GM18508 (cell line): ENCODE measurements at regions not wholly inside any gene's neighbourhood (a gene's known extent, or its start where the extent isn't known, plus 50 kb on each side); places are given as distances from the start of the nearest gene placed in this dataset.
"Not testable (repeated sequence)": the region's sequence is repeated elsewhere in the genome, so short reads cannot be mapped to it uniquely, and the experiment has no call there.

Source experiments
- ATAC-seq: cut with Tn5 transposase; IDR thresholded peaks from one replicate; pipeline ENCODE4 v1.9.1; 2021; ENCODE audit warnings: moderate number of reproducible peaks; ENCODE audit not compliant: insufficient read depth, unreplicated experiment

- ATAC-seq = no peak
These were observed 127.5 kb upstream of the CHODL start for GRCh38 chr21:18117176-18117575.

- no peak for ATAC-seq
These were observed 129.8 kb upstream of the CHODL start for GRCh38 chr21:18114810-18115209.

- ATAC-seq = no peak
These were observed 139.8 kb upstream of the CHODL start for GRCh38 chr21:18104802-18105201.

GRCh38 chr21:18096413-18096812 lies 148.2 kb upstream of the CHODL start:
- ATAC-seq = not testable (repeated sequence)

GRCh38 chr21:18089786-18090185 lies 154.8 kb upstream of the CHODL start:
- no peak for ATAC-seq

- ATAC-seq = no peak
These were observed 174.2 kb upstream of the CHODL start for GRCh38 chr21:18070392-18070791.

GRCh38 chr21:18069875-18070274 lies 174.8 kb upstream of the CHODL start:
- no peak for ATAC-seq

- ATAC-seq = no peak
These were observed 184.2 kb upstream of the CHODL start for GRCh38 chr21:18060402-18060801.

- no peak for ATAC-seq
These were observed 185.8 kb upstream of the CHODL start for GRCh38 chr21:18058731-18059398.

- ATAC-seq = no peak
These were observed 191.5 kb upstream of the CHODL start for GRCh38 chr21:18053151-18053550.

- no peak for ATAC-seq
These were observed 195.2 kb upstream of the CHODL start for GRCh38 chr21:18049461-18049860.

GRCh38 chr21:18041012-18041411 lies 203.6 kb upstream of the CHODL start:
- ATAC-seq = no peak

- ATAC-seq = no peak
These were observed 211.1 kb upstream of the C21orf91 start for GRCh38 chr21:18030248-18030647.

- no peak for ATAC-seq
These were observed 207.2 kb upstream of the C21orf91 start for GRCh38 chr21:18026359-18026758.

- ATAC-seq = no peak
These were observed 204.6 kb upstream of the C21orf91 start for GRCh38 chr21:18023711-18024110.

GRCh38 chr21:18023157-18023556 lies 204.0 kb upstream of the C21orf91 start:
- ATAC-seq = no peak

GRCh38 chr21:18007121-18007520 lies 188.0 kb upstream of the C21orf91 start:
- no peak for ATAC-seq

- no peak for ATAC-seq
These were observed 187.5 kb upstream of the C21orf91 start for GRCh38 chr21:18006691-18007090.

- ATAC-seq = no peak
These were observed 183.2 kb upstream of the C21orf91 start for GRCh38 chr21:18002393-18002792.

- ATAC-seq = no peak
These were observed 182.0 kb upstream of the C21orf91 start for GRCh38 chr21:18000981-18001686.

- not testable (repeated sequence) for ATAC-seq
These were observed 179.4 kb upstream of the C21orf91 start for GRCh38 chr21:17998599-17998998.

- ATAC-seq = no peak
These were observed 170.6 kb upstream of the C21orf91 start for GRCh38 chr21:17989780-17990179.
